Liver (tissue), 3 donors: ENCODE measurements at regions not wholly inside any gene's neighbourhood (a gene's known extent, or its start where the extent isn't known, plus 50 kb on each side); places are given as distances from the start of the nearest gene placed in this dataset.

Source experiments
- EGR1 ChIP-seq, 2 donors: IDR thresholded peaks; 2 replicates each; pipeline ENCODE4 v1.6.1; 2016 to 2018; ENCODE audit warnings: antibody characterized with exemption in 2 of 2, low read depth in 2 of 2
- GABPA ChIP-seq, 2 donors: IDR thresholded peaks in 1 of 2; conservative IDR thresholded peaks in 1 of 2; 2 replicates each; pipeline ENCODE4 v1.6.1; 2016; ENCODE audit warnings: antibody characterized with exemption in 2 of 2, mild to moderate bottlenecking in 1 of 2, moderate library complexity in 1 of 2
- RAD21 ChIP-seq, 2 donors: IDR thresholded peaks; 2 replicates each; pipeline ENCODE4 v1.6.1; 2016; ENCODE audit warnings: antibody characterized with exemption in 2 of 2, mild to moderate bottlenecking in 2 of 2
- SP1 ChIP-seq: IDR thresholded peaks from 2 replicates; pipeline ENCODE4 v1.6.1; 2018; ENCODE audit warnings: antibody characterized with exemption, mild to moderate bottlenecking
- TAF1 ChIP-seq: conservative IDR thresholded peaks from 2 replicates; pipeline ENCODE4 v1.6.1; 2016; ENCODE audit warnings: antibody characterized with exemption, mild to moderate bottlenecking
- YY1 ChIP-seq: IDR thresholded peaks from 2 replicates; pipeline ENCODE4 v1.6.1; 2016; ENCODE audit warnings: antibody characterized with exemption, mild to moderate bottlenecking
- TF ChIP-seq, protein P1 (sequence below): fragments of 150-350 bp; IDR thresholded peaks from 2 replicates; pipeline ENCODE4 v1.5.1; 2017; ENCODE audit warnings: improper control_type of control experiment, low read depth, low read length; ENCODE audit not compliant: missing input control
- TF ChIP-seq, protein P2 (sequence below): IDR thresholded peaks from 2 replicates; pipeline ENCODE4 v1.6.1; 2016; ENCODE audit warnings: antibody characterized with exemption
- TF ChIP-seq, protein P3 (sequence below): IDR thresholded peaks from 2 replicates; pipeline ENCODE4 v1.6.1; 2016; ENCODE audit warnings: antibody characterized with exemption
- donor health status: healthy.
- donor health status: healthy.

DNA sequence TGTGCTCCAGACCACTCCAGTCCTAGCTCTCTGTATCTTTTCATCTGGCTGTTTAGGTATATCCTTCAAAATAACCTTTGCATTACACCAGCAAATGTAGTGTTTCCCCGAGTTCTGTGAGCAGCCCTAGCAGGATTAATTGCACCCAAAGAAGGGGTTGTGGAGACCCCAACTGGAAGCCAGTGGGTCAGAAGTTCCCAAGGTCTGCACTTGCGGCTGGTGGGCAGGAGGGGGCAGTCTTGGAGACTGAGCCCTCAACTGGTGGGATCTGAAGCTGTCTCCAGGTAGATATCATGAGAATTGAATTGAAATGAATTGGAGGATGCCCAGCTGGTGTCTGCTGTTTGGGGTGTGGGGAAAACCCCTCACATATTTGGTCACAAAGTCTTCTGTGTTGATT, 1485.3 kb upstream of the TENM3 start:
- TF ChIP-seq, protein P1, sequence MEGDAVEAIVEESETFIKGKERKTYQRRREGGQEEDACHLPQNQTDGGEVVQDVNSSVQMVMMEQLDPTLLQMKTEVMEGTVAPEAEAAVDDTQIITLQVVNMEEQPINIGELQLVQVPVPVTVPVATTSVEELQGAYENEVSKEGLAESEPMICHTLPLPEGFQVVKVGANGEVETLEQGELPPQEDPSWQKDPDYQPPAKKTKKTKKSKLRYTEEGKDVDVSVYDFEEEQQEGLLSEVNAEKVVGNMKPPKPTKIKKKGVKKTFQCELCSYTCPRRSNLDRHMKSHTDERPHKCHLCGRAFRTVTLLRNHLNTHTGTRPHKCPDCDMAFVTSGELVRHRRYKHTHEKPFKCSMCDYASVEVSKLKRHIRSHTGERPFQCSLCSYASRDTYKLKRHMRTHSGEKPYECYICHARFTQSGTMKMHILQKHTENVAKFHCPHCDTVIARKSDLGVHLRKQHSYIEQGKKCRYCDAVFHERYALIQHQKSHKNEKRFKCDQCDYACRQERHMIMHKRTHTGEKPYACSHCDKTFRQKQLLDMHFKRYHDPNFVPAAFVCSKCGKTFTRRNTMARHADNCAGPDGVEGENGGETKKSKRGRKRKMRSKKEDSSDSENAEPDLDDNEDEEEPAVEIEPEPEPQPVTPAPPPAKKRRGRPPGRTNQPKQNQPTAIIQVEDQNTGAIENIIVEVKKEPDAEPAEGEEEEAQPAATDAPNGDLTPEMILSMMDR, result no peak
- TF ChIP-seq RAD21 (IDR thresholded peaks at IDR 0.05), result no peak
- no peak for TF ChIP-seq YY1
- no peak for TF ChIP-seq EGR1 (IDR thresholded peaks at IDR 0.05; ENCODE audit: low read depth in 2 of 2)
- no peak for TF ChIP-seq TAF1
- no peak for TF ChIP-seq SP1
- TF ChIP-seq GABPA (IDR thresholded peaks at IDR 0.05 in 1 of 2, conservative IDR thresholded peaks at IDR 0.05 in 1 of 2), result no peak
- TF ChIP-seq, protein P2, sequence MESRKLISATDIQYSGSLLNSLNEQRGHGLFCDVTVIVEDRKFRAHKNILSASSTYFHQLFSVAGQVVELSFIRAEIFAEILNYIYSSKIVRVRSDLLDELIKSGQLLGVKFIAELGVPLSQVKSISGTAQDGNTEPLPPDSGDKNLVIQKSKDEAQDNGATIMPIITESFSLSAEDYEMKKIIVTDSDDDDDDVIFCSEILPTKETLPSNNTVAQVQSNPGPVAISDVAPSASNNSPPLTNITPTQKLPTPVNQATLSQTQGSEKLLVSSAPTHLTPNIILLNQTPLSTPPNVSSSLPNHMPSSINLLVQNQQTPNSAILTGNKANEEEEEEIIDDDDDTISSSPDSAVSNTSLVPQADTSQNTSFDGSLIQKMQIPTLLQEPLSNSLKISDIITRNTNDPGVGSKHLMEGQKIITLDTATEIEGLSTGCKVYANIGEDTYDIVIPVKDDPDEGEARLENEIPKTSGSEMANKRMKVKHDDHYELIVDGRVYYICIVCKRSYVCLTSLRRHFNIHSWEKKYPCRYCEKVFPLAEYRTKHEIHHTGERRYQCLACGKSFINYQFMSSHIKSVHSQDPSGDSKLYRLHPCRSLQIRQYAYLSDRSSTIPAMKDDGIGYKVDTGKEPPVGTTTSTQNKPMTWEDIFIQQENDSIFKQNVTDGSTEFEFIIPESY, result no peak
- TF ChIP-seq, protein P3, sequence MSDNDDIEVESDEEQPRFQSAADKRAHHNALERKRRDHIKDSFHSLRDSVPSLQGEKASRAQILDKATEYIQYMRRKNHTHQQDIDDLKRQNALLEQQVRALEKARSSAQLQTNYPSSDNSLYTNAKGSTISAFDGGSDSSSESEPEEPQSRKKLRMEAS, result no peak
